ENCODE measurements at regions not wholly inside any gene's neighbourhood (a gene's known extent, or its start where the extent isn't known, plus 50 kb on each side); places are given as distances from the start of the nearest gene placed in this dataset.

GRCh38 chr1:239218301-239218700 is 168.1 kb upstream of the CHRM3 start:
- no peak for DNase-seq (ENCODE audit: low read depth)
- Histone ChIP-seq H3K36me3 (ENCODE audit: control insufficient read depth, insufficient read depth, low read length) (no peaks in the 10 kb centered on the region), H3K27me3 (ENCODE audit: control insufficient read depth, insufficient read depth, low read length) (no peaks in the 10 kb centered on the region), H3K4me3 (ENCODE audit: low read depth, low read length) (no peak overlapping the region)
- no peak for TF ChIP-seq CTCF (IDR thresholded peaks at IDR 0.05; ENCODE audit: insufficient read depth, low read length, severe bottlenecking)
- FAIRE-seq: no peak

- Histone ChIP-seq H3K4me3 (ENCODE audit: low read depth, low read length) (no peak overlapping the region), H3K36me3 (ENCODE audit: control insufficient read depth, insufficient read depth, low read length) (no peaks in the 10 kb centered on the region), H3K27me3 (ENCODE audit: control insufficient read depth, insufficient read depth, low read length) (no peaks in the 10 kb centered on the region)
- no peak for DNase-seq (ENCODE audit: low read depth)
- no peak for TF ChIP-seq CTCF (IDR thresholded peaks at IDR 0.05; ENCODE audit: insufficient read depth, low read length, severe bottlenecking)
- FAIRE-seq: no peak
Observed at GRCh38 chr1:239212811-239213220, 173.6 kb upstream of the CHRM3 start.

- no peak for TF ChIP-seq CTCF (IDR thresholded peaks at IDR 0.05; ENCODE audit: insufficient read depth, low read length, severe bottlenecking)
- no peak for DNase-seq (ENCODE audit: low read depth)
- H3K36me3 ChIP-seq (ENCODE audit: control insufficient read depth, insufficient read depth, low read length): no peaks in the 10 kb centered on the region
- no peak for FAIRE-seq
- H3K4me3 ChIP-seq (ENCODE audit: low read depth, low read length): no peak overlapping the region
- H3K27me3 ChIP-seq (ENCODE audit: control insufficient read depth, insufficient read depth, low read length): no peaks in the 10 kb centered on the region
Observed at GRCh38 chr1:239209591-239209990, 176.8 kb upstream of the CHRM3 start.

- FAIRE-seq (no peak), DNase-seq (ENCODE audit: low read depth) (no peak)
- Histone ChIP-seq H3K36me3 (ENCODE audit: control insufficient read depth, insufficient read depth, low read length) (no peaks in the 10 kb centered on the region), H3K4me3 (ENCODE audit: low read depth, low read length) (no peak overlapping the region), H3K27me3 (ENCODE audit: control insufficient read depth, insufficient read depth, low read length) (no peaks in the 10 kb centered on the region)
- no peak for TF ChIP-seq CTCF (IDR thresholded peaks at IDR 0.05; ENCODE audit: insufficient read depth, low read length, severe bottlenecking)
Observed at GRCh38 chr1:239204401-239204800, 182.0 kb upstream of the CHRM3 start.

GRCh38 chr1:239197871-239198270 is 188.5 kb upstream of the CHRM3 start:
- no peak for FAIRE-seq
- no peak for DNase-seq (ENCODE audit: low read depth)

More at GRCh38 chr1:239197871-239198270, 188.5 kb upstream of the CHRM3 start:
- no peaks in the 10 kb centered on the region for H3K36me3 ChIP-seq (ENCODE audit: control insufficient read depth, insufficient read depth, low read length)
- H3K27me3 ChIP-seq (ENCODE audit: control insufficient read depth, insufficient read depth, low read length): no peaks in the 10 kb centered on the region
- H3K4me3 ChIP-seq (ENCODE audit: low read depth, low read length): no peak overlapping the region
- TF ChIP-seq CTCF (IDR thresholded peaks at IDR 0.05; ENCODE audit: insufficient read depth, low read length, severe bottlenecking): no peak
